ENCODE measurements at regions not wholly inside any gene's neighbourhood (a gene's known extent, or its start where the extent isn't known, plus 50 kb on each side); places are given as distances from the start of the nearest gene placed in this dataset.
"Not testable (repeated sequence)": the region's sequence is repeated elsewhere in the genome, so short reads cannot be mapped to it uniquely, and the experiment has no call there.

DNA sequence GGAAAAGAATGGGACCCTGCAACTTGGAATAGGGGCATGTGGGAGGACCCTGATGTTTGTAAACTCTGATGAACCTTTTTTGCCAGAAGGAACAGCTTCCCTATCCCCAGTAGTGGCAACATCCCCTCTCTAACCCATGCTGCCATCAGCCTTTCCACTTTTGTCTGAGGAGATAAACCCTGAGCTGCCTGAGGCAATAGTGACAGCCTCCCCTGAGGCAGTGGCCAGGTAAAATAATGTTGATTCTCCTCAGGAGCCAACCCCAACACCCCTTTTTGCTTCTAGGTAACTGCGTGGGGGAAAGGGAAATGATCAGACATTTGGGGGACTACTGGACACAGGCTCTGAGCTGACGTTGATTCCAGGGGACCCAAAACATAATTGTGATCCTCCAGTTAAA lies 106.8 kb upstream of the NPAS2 start:
- Histone ChIP-seq H3K4me3 (ENCODE audit: low read length) (no peak overlapping the region), H3K9me2 (replicated peaks; ENCODE audit: insufficient read depth, low read length) (no peaks in the 10 kb centered on the region), H4K20me1 (ENCODE audit: insufficient read depth, low read depth, low read length) (no peaks in the 10 kb centered on the region)

DNA sequence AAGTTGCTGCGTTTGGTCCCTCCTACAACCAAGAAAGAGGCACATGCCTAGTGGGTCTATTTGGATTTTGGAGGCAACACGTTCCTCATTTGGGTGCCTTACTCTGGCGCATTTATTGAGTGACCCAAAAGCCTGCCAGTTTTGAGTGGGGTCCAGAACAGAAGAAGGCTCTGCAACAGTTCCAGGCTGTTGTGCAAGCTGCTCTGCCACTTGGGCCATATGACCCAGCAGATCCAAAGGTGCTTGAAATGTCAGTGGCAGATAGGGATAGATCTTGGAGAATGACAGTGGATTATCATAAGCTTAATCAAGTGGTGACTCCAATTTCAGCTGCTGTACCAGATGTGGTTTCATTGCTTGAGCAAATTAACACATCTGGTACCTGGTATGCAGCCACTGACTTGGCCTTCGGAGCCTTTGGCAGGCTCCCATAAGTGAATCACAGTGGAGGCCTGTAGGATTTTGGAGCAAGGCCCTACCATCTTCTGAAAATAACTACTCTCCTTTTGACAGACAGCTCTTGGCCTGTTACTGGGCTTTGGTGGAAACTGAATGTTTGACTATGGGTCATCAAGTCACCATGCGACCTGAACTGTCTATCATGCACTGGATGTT lies 105.4 kb upstream of the NPAS2 start:
- H3K27ac ChIP-seq (ENCODE audit: low read length); H4K20me1 ChIP-seq (ENCODE audit: insufficient read depth, low read depth, low read length); H3K4me3 ChIP-seq (ENCODE audit: low read length); H2AFZ ChIP-seq (ENCODE audit: low read length); H3K79me2 ChIP-seq (ENCODE audit: low read length); H3K4me1 ChIP-seq (ENCODE audit: low read length); H3K9me2 ChIP-seq (replicated peaks; ENCODE audit: insufficient read depth, low read length); H3K36me3 ChIP-seq (ENCODE audit: insufficient read depth, low read length); H3K9ac ChIP-seq (ENCODE audit: low read length); DNase-seq; H3K4me2 ChIP-seq (ENCODE audit: low read depth, low read length, poor library complexity, severe bottlenecking); H3K9me3 ChIP-seq (ENCODE audit: low read length); H3K27me3 ChIP-seq (ENCODE audit: low read length): not testable (repeated sequence)

More for the DNA sequence above, 106.8 kb upstream of the NPAS2 start:
- Histone ChIP-seq H2AFZ (ENCODE audit: low read length) (no peak overlapping the region), H3K36me3 (ENCODE audit: insufficient read depth, low read length) (no peaks in the 10 kb centered on the region), H3K79me2 (ENCODE audit: low read length) (no peaks in the 10 kb centered on the region), H3K9me3 (ENCODE audit: low read length) (no peaks in the 10 kb centered on the region), H3K27ac (ENCODE audit: low read length) (no peak overlapping the region), H3K4me2 (ENCODE audit: low read depth, low read length, poor library complexity, severe bottlenecking) (no peak overlapping the region), H3K4me1 (ENCODE audit: low read length) (no peaks in the 10 kb centered on the region), H3K27me3 (ENCODE audit: low read length) (no peaks in the 10 kb centered on the region), H3K9ac (ENCODE audit: low read length) (no peak overlapping the region)
- no peak for DNase-seq

DNA sequence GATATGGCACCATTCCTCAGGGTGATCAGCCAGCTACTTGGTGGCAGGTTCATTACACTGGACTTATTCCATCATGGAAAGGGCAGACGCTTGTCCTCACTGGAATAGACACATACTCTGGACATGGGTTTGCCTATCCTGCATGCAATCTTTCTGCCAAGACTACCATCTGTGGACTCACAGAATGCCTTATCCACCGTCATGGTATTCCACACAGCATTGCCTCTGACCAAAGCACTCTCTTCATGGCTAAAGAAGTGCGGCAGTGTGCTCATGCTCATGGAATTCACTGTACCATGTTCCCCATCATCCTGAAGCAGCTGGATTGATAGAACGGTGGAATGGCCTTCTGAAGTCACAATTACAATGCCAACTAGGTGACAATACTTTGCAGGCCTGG lies 104.1 kb upstream of the NPAS2 start:
- H3K9ac ChIP-seq (ENCODE audit: low read length); H4K20me1 ChIP-seq (ENCODE audit: insufficient read depth, low read depth, low read length); H3K4me3 ChIP-seq (ENCODE audit: low read length); H3K27me3 ChIP-seq (ENCODE audit: low read length); DNase-seq; H3K4me2 ChIP-seq (ENCODE audit: low read depth, low read length, poor library complexity, severe bottlenecking); H2AFZ ChIP-seq (ENCODE audit: low read length); H3K79me2 ChIP-seq (ENCODE audit: low read length); H3K9me3 ChIP-seq (ENCODE audit: low read length); H3K36me3 ChIP-seq (ENCODE audit: insufficient read depth, low read length); H3K9me2 ChIP-seq (replicated peaks; ENCODE audit: insufficient read depth, low read length); H3K4me1 ChIP-seq (ENCODE audit: low read length); H3K27ac ChIP-seq (ENCODE audit: low read length): not testable (repeated sequence)

DNA sequence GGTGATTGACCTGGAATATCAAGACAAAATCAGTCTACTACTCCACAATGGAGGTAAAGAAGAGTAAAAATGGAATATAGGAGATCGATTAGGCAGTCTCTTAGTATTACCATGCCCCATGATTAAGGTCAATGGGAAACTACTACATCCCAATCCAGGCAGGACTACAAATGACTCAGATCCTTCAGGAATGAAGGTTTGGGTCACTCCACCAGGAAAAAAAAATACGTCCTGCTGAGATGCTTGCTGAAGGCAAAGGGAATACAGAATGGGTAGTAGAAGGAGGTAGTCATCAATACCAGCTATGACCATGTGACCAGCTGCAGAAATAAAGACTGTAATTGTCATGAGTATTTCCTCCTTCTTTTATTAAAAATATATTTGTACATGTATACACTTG lies 103.4 kb upstream of the NPAS2 start:
- H3K27me3 ChIP-seq (ENCODE audit: low read length), result no peaks in the 10 kb centered on the region
- H3K9me2 ChIP-seq (replicated peaks; ENCODE audit: insufficient read depth, low read length), result no peaks in the 10 kb centered on the region
- no peak overlapping the region for H3K4me3 ChIP-seq (ENCODE audit: low read length)
- no peak overlapping the region for H3K27ac ChIP-seq (ENCODE audit: low read length)
- no peak overlapping the region for H3K9ac ChIP-seq (ENCODE audit: low read length)
- no peak overlapping the region for H2AFZ ChIP-seq (ENCODE audit: low read length)
- no peak for DNase-seq
- no peaks in the 10 kb centered on the region for H3K79me2 ChIP-seq (ENCODE audit: low read length)
- no peaks in the 10 kb centered on the region for H3K9me3 ChIP-seq (ENCODE audit: low read length)
- H3K4me1 ChIP-seq (ENCODE audit: low read length), result no peaks in the 10 kb centered on the region; the same call in 1 of the 2 replicates
- H3K36me3 ChIP-seq (ENCODE audit: insufficient read depth, low read length), result no peaks in the 10 kb centered on the region
- no peak overlapping the region for H3K4me2 ChIP-seq (ENCODE audit: low read depth, low read length, poor library complexity, severe bottlenecking)
- no peaks in the 10 kb centered on the region for H4K20me1 ChIP-seq (ENCODE audit: insufficient read depth, low read depth, low read length)

DNA sequence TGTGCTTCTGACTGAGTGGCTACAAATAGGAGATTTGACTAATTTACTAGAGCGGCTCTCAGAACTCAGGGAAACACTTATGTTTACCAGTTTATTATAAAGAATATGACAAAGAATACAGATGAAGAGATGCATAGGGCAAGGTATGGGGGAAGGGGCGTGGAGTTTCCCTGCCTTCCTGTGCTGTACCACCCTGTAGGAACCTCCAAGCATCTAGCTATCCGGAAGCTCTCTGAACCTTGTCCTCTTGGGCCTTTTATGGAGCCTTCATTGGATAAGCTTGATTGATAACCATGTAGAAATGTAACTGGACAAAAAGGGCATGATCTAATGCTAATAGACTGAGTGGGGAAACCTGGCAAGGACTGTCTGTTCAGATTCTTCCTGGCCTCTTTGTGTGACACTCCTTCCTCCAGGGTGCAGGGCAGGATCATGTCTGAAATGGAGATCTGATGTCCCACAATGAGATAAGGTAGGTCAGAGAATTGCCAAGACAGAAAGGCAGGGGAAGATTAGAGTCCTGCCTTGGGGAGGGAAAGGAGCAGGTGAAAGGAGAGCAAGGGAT lies 101.8 kb upstream of the NPAS2 start:
- Histone ChIP-seq H3K79me2 (ENCODE audit: low read length) (no peaks in the 10 kb centered on the region), H4K20me1 (ENCODE audit: insufficient read depth, low read depth, low read length) (no peaks in the 10 kb centered on the region), H2AFZ (ENCODE audit: low read length) (no peak overlapping the region), H3K9ac (ENCODE audit: low read length) (no peak overlapping the region), H3K4me3 (ENCODE audit: low read length) (no peak overlapping the region), H3K27ac (ENCODE audit: low read length) (no peak overlapping the region), H3K4me2 (ENCODE audit: low read depth, low read length, poor library complexity, severe bottlenecking) (no peak overlapping the region), H3K9me3 (ENCODE audit: low read length) (no peaks in the 10 kb centered on the region), H3K9me2 (replicated peaks; ENCODE audit: insufficient read depth, low read length) (no peaks in the 10 kb centered on the region), H3K27me3 (ENCODE audit: low read length) (no peaks in the 10 kb centered on the region), H3K4me1 (ENCODE audit: low read length) (peaks cover 7% of the 10 kb centered on the region), H3K36me3 (ENCODE audit: insufficient read depth, low read length) (no peaks in the 10 kb centered on the region)
- DNase-seq, result no peak

DNA sequence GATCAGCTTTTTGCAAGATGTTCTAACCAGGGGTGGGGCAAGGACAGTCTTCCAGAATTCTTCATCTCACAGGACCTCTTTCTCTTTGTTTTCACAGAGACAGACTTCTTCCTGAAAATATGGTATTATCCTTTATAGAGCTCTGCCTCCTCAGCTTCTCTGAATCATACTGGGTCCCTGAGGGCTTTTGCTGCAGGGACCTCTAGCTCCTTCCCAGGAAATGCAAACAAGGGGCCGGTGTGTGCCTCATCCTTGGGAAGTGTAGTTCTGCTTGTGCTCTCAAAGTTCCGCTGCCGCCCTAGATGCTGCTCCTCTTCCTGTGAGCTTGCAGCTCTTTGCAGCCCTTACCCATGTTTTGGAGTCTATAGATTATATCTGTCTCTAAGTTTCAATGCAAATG lies 99.5 kb upstream of the NPAS2 start:
- Histone ChIP-seq H3K4me2 (ENCODE audit: low read depth, low read length, poor library complexity, severe bottlenecking) (no peak overlapping the region), H4K20me1 (ENCODE audit: insufficient read depth, low read depth, low read length) (no peaks in the 10 kb centered on the region), H3K9ac (ENCODE audit: low read length) (no peak overlapping the region), H2AFZ (ENCODE audit: low read length) (no peak overlapping the region), H3K27ac (ENCODE audit: low read length) (no peak overlapping the region), H3K36me3 (ENCODE audit: insufficient read depth, low read length) (no peaks in the 10 kb centered on the region), H3K4me3 (ENCODE audit: low read length) (no peak overlapping the region), H3K27me3 (ENCODE audit: low read length) (no peaks in the 10 kb centered on the region), H3K9me2 (replicated peaks; ENCODE audit: insufficient read depth, low read length) (no peaks in the 10 kb centered on the region), H3K4me1 (ENCODE audit: low read length) (peaks cover 17% of the 10 kb centered on the region), H3K9me3 (ENCODE audit: low read length) (no peaks in the 10 kb centered on the region), H3K79me2 (ENCODE audit: low read length) (no peaks in the 10 kb centered on the region)
- DNase-seq, result no peak

DNA sequence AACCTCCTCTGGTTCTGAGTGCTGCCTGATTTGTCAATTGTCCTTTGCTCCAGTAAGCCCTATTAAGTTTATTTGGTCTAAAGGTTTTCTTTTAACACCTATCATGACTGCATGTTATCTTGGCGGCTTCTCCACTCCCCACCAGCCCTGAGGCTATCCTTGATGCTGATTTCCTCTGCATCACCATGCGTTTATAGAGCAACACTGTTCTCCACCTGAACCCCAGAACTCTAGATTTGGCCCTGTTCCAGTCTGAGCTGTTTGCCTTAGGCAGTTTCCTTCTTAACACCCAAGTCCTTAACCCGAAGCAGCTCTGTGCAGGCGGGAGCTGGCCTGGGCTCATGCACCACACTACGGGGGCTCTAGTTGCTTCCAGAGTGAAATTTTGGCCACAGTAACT lies 98.2 kb upstream of the NPAS2 start:
- H3K27ac ChIP-seq (ENCODE audit: low read length), result no peak overlapping the region
- no peak overlapping the region for H3K4me3 ChIP-seq (ENCODE audit: low read length)
- no peak overlapping the region for H2AFZ ChIP-seq (ENCODE audit: low read length)
- H3K9ac ChIP-seq (ENCODE audit: low read length), result no peak overlapping the region
- no peaks in the 10 kb centered on the region for H4K20me1 ChIP-seq (ENCODE audit: insufficient read depth, low read depth, low read length)
- H3K27me3 ChIP-seq (ENCODE audit: low read length), result no peaks in the 10 kb centered on the region
- peaks cover 17% of the 10 kb centered on the region for H3K4me1 ChIP-seq (ENCODE audit: low read length)
- no peaks in the 10 kb centered on the region for H3K79me2 ChIP-seq (ENCODE audit: low read length)
- H3K9me3 ChIP-seq (ENCODE audit: low read length), result no peaks in the 10 kb centered on the region
- no peaks in the 10 kb centered on the region for H3K9me2 ChIP-seq (replicated peaks; ENCODE audit: insufficient read depth, low read length)
- H3K36me3 ChIP-seq (ENCODE audit: insufficient read depth, low read length), result no peaks in the 10 kb centered on the region
- H3K4me2 ChIP-seq (ENCODE audit: low read depth, low read length, poor library complexity, severe bottlenecking), result no peak overlapping the region
- DNase-seq, result no peak

DNA sequence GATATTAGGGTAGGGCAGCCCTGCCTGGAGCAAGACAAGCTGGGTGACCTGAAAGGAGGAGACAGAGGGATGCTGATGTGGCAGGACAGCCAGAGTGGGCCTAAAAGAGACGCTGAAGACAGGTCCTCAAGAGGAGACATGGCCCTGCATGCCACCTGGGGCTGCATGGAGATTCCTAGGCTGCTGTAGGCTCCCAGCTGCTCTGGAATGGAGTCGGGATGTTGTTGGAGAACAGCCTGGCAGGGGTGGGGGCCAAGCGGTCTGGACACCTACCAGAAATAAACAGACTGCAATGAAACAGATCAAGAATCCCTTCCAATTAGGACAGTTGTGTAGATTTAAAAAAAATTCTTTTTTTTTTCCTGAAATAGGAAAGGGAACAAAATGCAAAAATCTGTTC lies 97.8 kb upstream of the NPAS2 start:
- no peak overlapping the region for H3K4me3 ChIP-seq (ENCODE audit: low read length)
- no peaks in the 10 kb centered on the region for H3K27me3 ChIP-seq (ENCODE audit: low read length)
- H2AFZ ChIP-seq (ENCODE audit: low read length), result no peak overlapping the region
- no peak overlapping the region for H3K27ac ChIP-seq (ENCODE audit: low read length)
- H3K9me3 ChIP-seq (ENCODE audit: low read length), result no peaks in the 10 kb centered on the region
- H3K36me3 ChIP-seq (ENCODE audit: insufficient read depth, low read length), result no peaks in the 10 kb centered on the region
- peaks cover 17% of the 10 kb centered on the region for H3K4me1 ChIP-seq (ENCODE audit: low read length)
- no peak overlapping the region for H3K9ac ChIP-seq (ENCODE audit: low read length)
- no peak for DNase-seq
- H3K9me2 ChIP-seq (replicated peaks; ENCODE audit: insufficient read depth, low read length), result no peaks in the 10 kb centered on the region
- no peaks in the 10 kb centered on the region for H4K20me1 ChIP-seq (ENCODE audit: insufficient read depth, low read depth, low read length)
- no peaks in the 10 kb centered on the region for H3K79me2 ChIP-seq (ENCODE audit: low read length)
- H3K4me2 ChIP-seq (ENCODE audit: low read depth, low read length, poor library complexity, severe bottlenecking), result no peak overlapping the region
